Heart right ventricle (tissue), 16 donors: ENCODE measurements at regions not wholly inside any gene's neighbourhood (a gene's known extent, or its start where the extent isn't known, plus 50 kb on each side); places are given as distances from the start of the nearest gene placed in this dataset.

ENCODE experiments used
- ATAC-seq, 8 donors: fragments of 200-7000 bp; cut with Tn5 transposase; one replicate each; pipeline ENCODE4 v1.9.1; 2020; ENCODE audit warnings: mild to moderate bottlenecking in 8 of 8, moderate library complexity in 8 of 8, moderate number of reproducible peaks in 1 of 8
- DNase-seq, 2 donors: peaks; one replicate each; pipeline ENCODE4 v3.0.0-alpha.2; 2020
- H3K27ac ChIP-seq, 10 donors: fragments of 200-600 bp; sonication (generic) in 2 of 10; one replicate each; pipeline versions ENCODE4 v1.5.0 to v1.8.0; 2020 to 2022; ENCODE audit warnings: mild to moderate bottlenecking in 3 of 10
- H3K27me3 ChIP-seq, 7 donors: fragments of 200-600 bp; one replicate each; pipeline ENCODE4 v1.8.0; 2021 to 2022; ENCODE audit warnings: mild to moderate bottlenecking in 2 of 7
- H3K36me3 ChIP-seq, 9 donors: fragments of 200-600 bp; sonication (generic) in 1 of 9; one replicate each; pipeline versions ENCODE4 v1.5.0 to v1.8.0; 2020 to 2022; ENCODE audit warnings: mild to moderate bottlenecking in 2 of 9
- H3K4me1 ChIP-seq, 9 donors: fragments of 200-600 bp; sonication (generic) in 1 of 9; one replicate each; pipeline versions ENCODE4 v1.5.0 to v1.8.0; 2020 to 2022; ENCODE audit warnings: mild to moderate bottlenecking in 4 of 9
- H3K4me3 ChIP-seq, 10 donors: fragments of 200-600 bp; sonication (generic) in 2 of 10; one replicate each; pipeline versions ENCODE4 v1.5.0 to v1.8.0; 2020 to 2022; ENCODE audit warnings: mild to moderate bottlenecking in 7 of 10, moderate library complexity in 2 of 10
- H3K9me3 ChIP-seq, 11 donors: fragments of 200-600 bp in 10 of 11; sonication (generic) in 2 of 11; one replicate each; pipeline versions ENCODE4 v1.5.0 to v1.8.0; 2013 to 2022; ENCODE audit warnings: mild to moderate bottlenecking in 2 of 11, control low read depth in 1 of 11, moderate library complexity in 1 of 11
- WGBS, 2 donors: extraction: QIAGEN DNeasy Blood & Tissue Kit; methylation state at CpG; one replicate each; pipeline ENCODE4 v1.1.7; 2013; ENCODE audit warnings: inconsistent platforms in 1 of 2; 5-methylcytosine and 5-hydroxymethylcytosine counted together
- intact Hi-C, 10 donors: fragments of 100-400 bp; cut with DNase I; formaldehyde crosslinking; loops; one replicate each; pipeline versions ENCODE4 v1.11.1 to v1.14.2; 2022
- TF ChIP-seq, protein P1 (sequence below), 9 donors: fragments of 200-600 bp; sonication (generic) in 2 of 9; IDR thresholded peaks; one replicate each; pipeline versions ENCODE4 v1.5.0 to v1.8.0; 2021 to 2022; ENCODE audit warnings: antibody characterized with exemption in 9 of 9, mild to moderate bottlenecking in 5 of 9, moderate library complexity in 1 of 9
- donor health status: Arrhythmogenic right ventricular cardiomyopathy.
- donor health status: ischemic (EF 13 %, LVEDD 7.1; RV severe dilation, severe dysfunction).
- donor health status: healthy with polysubstance abuse.
- donor health status: DM: no; HTN: yes; CAD: no.
- donor health status: DM: no; HTN: no; CAD: no.
- donor health status: ischemic (EF 25% LVEDD 6.9; RV normal size, moderate dysfunction).
- donor health status: ischemic (EF 25% LVEDD 5.7; RV mildly dilated, moderate dysfunction).
- donor health status: healthy.
- donor health status: DM: yes; HTN: yes; CAD: no.
- donor health status: Ischemic cardiomyopathy.
- donor health status: ischemic (EF 35%, LVEDD 5.7; RV mildly dilated, moderate dysfunction).
- donor health status: nonischemic (EF 11% LVEDD 7.7; RV severe dilation, severe dysfunction).
- donor health status: DM: yes; HTN: yes; CAD: no.
- donor health status: PGD.
- donor health status: ischemic (EF 29% LVEDD 5.4; RV normal size, mild dysfunction).
- donor health status: nonischemic (EF 23%, LVEDD 6.1; RV moderate dilation, normal function).

DNA sequence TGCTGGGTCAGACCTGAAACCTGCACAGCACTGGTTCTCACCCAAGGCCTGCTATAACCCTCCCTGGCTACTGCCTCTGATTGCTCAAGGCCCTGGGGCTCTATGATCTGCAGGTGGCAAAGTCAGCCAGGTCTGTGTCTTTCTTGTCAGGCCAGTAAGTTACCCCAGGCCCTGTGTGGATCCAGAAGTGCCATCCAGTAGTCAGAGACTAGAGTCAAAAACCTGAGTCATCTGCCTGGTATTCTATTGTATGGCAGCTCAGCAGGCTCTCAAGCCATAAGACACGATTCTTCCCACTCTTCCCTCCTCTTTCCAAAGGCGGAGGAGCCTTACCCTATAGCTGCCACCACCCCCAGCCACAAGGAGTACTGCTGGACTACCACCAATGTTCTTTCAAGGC, 593.0 kb downstream of the FRK start:
- Histone ChIP-seq H3K36me3 (no peaks in the 10 kb centered on the region), H3K27me3 (no peaks in the 10 kb centered on the region), H3K4me3 (no peak overlapping the region), H3K4me1 (no peaks in the 10 kb centered on the region), H3K9me3 (peaks cover 0 to 23% (median 0%) of the 10 kb centered on the region in 11 donors), H3K27ac (no peak overlapping the region)
- TF ChIP-seq, protein P1, sequence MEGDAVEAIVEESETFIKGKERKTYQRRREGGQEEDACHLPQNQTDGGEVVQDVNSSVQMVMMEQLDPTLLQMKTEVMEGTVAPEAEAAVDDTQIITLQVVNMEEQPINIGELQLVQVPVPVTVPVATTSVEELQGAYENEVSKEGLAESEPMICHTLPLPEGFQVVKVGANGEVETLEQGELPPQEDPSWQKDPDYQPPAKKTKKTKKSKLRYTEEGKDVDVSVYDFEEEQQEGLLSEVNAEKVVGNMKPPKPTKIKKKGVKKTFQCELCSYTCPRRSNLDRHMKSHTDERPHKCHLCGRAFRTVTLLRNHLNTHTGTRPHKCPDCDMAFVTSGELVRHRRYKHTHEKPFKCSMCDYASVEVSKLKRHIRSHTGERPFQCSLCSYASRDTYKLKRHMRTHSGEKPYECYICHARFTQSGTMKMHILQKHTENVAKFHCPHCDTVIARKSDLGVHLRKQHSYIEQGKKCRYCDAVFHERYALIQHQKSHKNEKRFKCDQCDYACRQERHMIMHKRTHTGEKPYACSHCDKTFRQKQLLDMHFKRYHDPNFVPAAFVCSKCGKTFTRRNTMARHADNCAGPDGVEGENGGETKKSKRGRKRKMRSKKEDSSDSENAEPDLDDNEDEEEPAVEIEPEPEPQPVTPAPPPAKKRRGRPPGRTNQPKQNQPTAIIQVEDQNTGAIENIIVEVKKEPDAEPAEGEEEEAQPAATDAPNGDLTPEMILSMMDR (IDR thresholded peaks at IDR 0.05) = no peak
- intact Hi-C loops = no loop called here
- 78 to 82% methylated on average over 2 of the region's 2 CpGs for WGBS, 2 donors
- ATAC-seq (no peak), DNase-seq (no peak)

DNA sequence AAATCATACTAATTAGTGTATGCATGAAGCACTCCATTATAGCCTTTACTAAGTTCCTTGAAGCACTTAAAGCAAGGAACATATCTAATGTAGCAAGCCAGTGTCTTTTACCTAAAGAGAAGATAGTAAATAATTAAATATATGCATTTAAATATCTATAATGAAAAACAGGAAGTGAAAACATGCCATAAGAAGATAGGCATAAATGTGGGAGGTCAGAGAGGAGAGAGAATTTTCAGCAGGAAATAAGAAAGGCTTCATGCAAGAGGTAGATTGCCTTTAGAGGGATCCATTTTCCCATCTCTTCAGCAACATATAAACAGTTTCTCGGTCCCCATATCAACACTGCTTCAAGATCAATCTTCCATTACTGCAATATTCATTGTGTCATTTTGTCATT, 599.8 kb downstream of the FRK start:
- intact Hi-C loops = no loop called here
- no peak for ATAC-seq
- no peaks in the 10 kb centered on the region for H3K36me3 ChIP-seq

DNA sequence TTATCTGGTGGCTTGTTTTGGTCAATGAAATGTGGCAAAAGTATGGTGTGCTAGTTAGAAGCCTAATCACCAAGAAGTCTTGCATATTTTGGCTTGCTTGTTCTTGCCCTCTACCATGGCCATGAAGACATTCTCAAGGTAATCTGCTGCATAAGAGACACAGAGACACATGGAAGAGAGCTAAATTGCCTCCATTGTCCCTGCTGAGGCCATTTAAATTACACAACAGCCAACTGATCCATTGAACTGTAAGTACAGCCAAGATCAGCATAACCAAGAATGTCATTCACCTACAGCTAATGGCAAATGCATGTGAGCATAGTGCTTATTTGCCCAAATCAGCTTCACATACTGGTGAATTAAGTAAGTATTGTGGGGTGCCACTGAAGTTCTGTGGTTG, 603.8 kb downstream of the FRK start:
- no peak overlapping the region for H3K27ac ChIP-seq
- intact Hi-C loops = no loop called here
- no peaks in the 10 kb centered on the region for H3K36me3 ChIP-seq
- no peaks in the 10 kb centered on the region for H3K4me1 ChIP-seq
- TF ChIP-seq, protein P1 (IDR thresholded peaks at IDR 0.05) = no peak
- no peak for ATAC-seq
- H3K27me3 ChIP-seq = no peaks in the 10 kb centered on the region
- H3K4me3 ChIP-seq = no peak overlapping the region
- DNase-seq = no peak
- no peaks in the 10 kb centered on the region for H3K9me3 ChIP-seq

More for the DNA sequence above, 599.8 kb downstream of the FRK start:
- Histone ChIP-seq H3K27me3 (no peaks in the 10 kb centered on the region), H3K4me1 (no peaks in the 10 kb centered on the region), H3K4me3 (no peak overlapping the region), H3K9me3 (peaks cover 0 to 9% (median 0%) of the 10 kb centered on the region in 11 donors), H3K27ac (no peak overlapping the region)
- no peak for DNase-seq
- 86 to 89% methylated on average over 1 of the region's 1 CpG for WGBS, 2 donors
- TF ChIP-seq, protein P1 (IDR thresholded peaks at IDR 0.05) = no peak

DNA sequence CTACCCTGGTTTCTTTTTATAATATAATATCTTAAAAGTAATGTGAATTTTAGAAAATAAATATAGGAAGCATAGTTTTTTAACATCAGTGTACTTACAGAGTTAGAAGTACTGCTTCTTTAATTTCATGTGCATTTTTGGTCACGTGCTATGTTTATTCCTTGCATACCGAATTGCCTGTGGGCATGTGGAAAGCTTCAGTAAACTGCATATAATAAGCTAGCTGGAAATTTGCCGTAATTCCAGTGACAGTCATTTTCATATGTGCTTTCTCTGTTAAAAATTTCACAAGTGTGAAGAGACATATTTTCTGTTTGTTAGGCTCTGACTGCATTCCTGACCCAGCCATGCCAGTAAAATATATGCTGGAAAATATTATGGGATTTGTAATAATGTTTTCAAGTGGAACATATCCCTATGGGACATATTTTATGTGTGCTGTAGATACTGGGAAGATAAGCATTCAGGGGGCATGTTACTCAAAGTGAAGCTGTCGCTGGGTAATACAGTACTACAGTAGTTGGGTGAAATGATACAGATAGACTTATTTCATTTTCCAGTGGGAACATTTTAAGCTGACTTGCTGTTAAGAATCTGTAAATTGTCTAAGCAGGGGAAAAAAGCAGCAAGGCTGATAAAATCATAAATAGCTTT, 616.7 kb downstream of the FRK start:
- no peak for ATAC-seq
- H3K4me3 ChIP-seq = no peak overlapping the region
- no peaks in the 10 kb centered on the region for H3K27me3 ChIP-seq
- 77 to 84% methylated on average over 4 of the region's 4 CpGs for WGBS, 2 donors
- H3K9me3 ChIP-seq = peaks cover 0 to 4% (median 0%) of the 10 kb centered on the region in 11 donors
- no peaks in the 10 kb centered on the region for H3K4me1 ChIP-seq
- no peak overlapping the region for H3K27ac ChIP-seq
- intact Hi-C loops = no loop called here
- DNase-seq = no peak
- H3K36me3 ChIP-seq = no peaks in the 10 kb centered on the region
- TF ChIP-seq, protein P1 (IDR thresholded peaks at IDR 0.05) = no peak
